A673 (cell line): ENCODE measurements at regions not wholly inside any gene's neighbourhood (a gene's known extent, or its start where the extent isn't known, plus 50 kb on each side); places are given as distances from the start of the nearest gene placed in this dataset.

Source experiments
- BruUV-seq: library from RNA; stranded (reverse); fragments of 400-500 nt; replicated peaks from 2 replicates; lab custom pipeline; 2021; lab: Mats Ljungman, UMichigan
- CTCF ChIA-PET: fragments of 300-600 bp; sonication (Branson Sonifier 250); formaldehyde crosslinking; loops from one replicate; lab custom pipeline; 2022; ENCODE audit warnings: antibody characterized with exemption; lab: Charles Lee
- POLR2A ChIA-PET: fragments of 300-600 bp; sonication (Branson Sonifier 250); formaldehyde crosslinking; loops from one replicate; lab custom pipeline; 2022; ENCODE audit warnings: antibody characterized with exemption; ENCODE audit not compliant: low non-redundant PET; lab: Charles Lee
- DNase-seq: peaks from one replicate; pipeline ENCODE4 v3.0.0-alpha.2; 2015; ENCODE audit warnings: low spot score
- H3K27ac ChIP-seq: fragments of 200-600 bp; sonication (generic); 2 replicates; pipeline ENCODE4 v1.5.1; 2016; ENCODE audit warnings: mixed run types, low read depth, mild to moderate bottlenecking, mixed read lengths, antibody characterized with exemption, low read length; ENCODE audit not compliant: poor library complexity, severe bottlenecking
- H3K27me3 ChIP-seq: fragments of 200-600 bp; sonication (generic); replicated peaks from 2 replicates; pipeline ENCODE4 v1.6.1; 2017; ENCODE audit warnings: mixed run types, low read depth, mild to moderate bottlenecking, mixed read lengths, antibody characterized with exemption, low read length; ENCODE audit not compliant: insufficient read depth, poor library complexity
- H3K36me3 ChIP-seq: fragments of 200-600 bp; sonication (generic); 2 replicates; pipeline ENCODE4 v1.6.1; 2016; ENCODE audit warnings: mixed run types, mild to moderate bottlenecking, mixed read lengths, antibody characterized with exemption, low read length; ENCODE audit not compliant: insufficient read depth, poor library complexity, severe bottlenecking
- H3K4me1 ChIP-seq: fragments of 200-600 bp; sonication (generic); 2 replicates; pipeline ENCODE4 v1.6.1; 2017; ENCODE audit warnings: mixed run types, mild to moderate bottlenecking, mixed read lengths, antibody characterized with exemption, low read length; ENCODE audit not compliant: insufficient read depth, poor library complexity, severe bottlenecking
- H3K4me3 ChIP-seq: fragments of 200-600 bp; sonication (generic); 2 replicates; pipeline ENCODE4 v1.5.1; 2016; ENCODE audit warnings: low read depth, mixed run types, mild to moderate bottlenecking, mixed read lengths, low read length; ENCODE audit not compliant: poor library complexity, severe bottlenecking
- H3K9me3 ChIP-seq: fragments of 200-600 bp; sonication (generic); 2 replicates; pipeline ENCODE4 v1.6.1; 2016; ENCODE audit warnings: mixed run types, low read depth, mild to moderate bottlenecking, mixed read lengths, antibody characterized with exemption, low read length; ENCODE audit not compliant: poor library complexity, severe bottlenecking
- EZH2 ChIP-seq: fragments of 200-600 bp; sonication (generic); IDR thresholded peaks from 2 replicates; pipeline ENCODE4 v1.6.1; 2017; ENCODE audit warnings: borderline replicate concordance, low read depth, mild to moderate bottlenecking, mixed read lengths, antibody characterized with exemption, low read length; ENCODE audit not compliant: poor library complexity, severe bottlenecking
- intact Hi-C: fragments of 100-400 bp; cut with micrococcal nuclease; formaldehyde crosslinking; loops from one replicate; pipeline ENCODE4 v1.10.0; 2022; ENCODE audit not compliant: unreplicated experiment
- TF ChIP-seq, protein P1 (sequence below): fragments of 300-800, 200-600 bp; sonication (generic); conservative IDR thresholded peaks from 2 replicates; pipeline ENCODE4 v1.5.1; 2017; ENCODE audit warnings: low read depth, mild to moderate bottlenecking, antibody characterized with exemption, low read length, moderate library complexity, mixed read lengths

DNA sequence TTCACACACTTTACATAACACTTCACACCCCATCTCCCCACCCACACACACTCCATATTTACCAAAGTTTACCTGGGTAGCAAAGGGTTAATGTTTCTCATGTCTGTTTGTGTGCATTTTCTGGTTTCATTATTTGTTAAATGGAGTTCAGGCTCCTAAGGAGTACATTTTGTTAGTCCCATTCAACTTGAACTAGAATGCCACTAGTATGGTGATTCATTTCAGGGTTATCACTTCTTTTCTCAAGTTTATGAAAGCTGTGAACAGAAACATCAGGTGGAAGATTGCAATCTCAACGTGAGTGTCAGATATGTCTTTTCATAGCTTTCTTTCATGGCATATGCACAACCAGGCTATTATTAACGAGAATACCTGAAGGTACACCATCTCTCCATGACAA is 1027.5 kb downstream of the GATA3 start:
- no peaks in the 10 kb centered on the region for H3K4me1 ChIP-seq
- TF ChIP-seq, protein P1, sequence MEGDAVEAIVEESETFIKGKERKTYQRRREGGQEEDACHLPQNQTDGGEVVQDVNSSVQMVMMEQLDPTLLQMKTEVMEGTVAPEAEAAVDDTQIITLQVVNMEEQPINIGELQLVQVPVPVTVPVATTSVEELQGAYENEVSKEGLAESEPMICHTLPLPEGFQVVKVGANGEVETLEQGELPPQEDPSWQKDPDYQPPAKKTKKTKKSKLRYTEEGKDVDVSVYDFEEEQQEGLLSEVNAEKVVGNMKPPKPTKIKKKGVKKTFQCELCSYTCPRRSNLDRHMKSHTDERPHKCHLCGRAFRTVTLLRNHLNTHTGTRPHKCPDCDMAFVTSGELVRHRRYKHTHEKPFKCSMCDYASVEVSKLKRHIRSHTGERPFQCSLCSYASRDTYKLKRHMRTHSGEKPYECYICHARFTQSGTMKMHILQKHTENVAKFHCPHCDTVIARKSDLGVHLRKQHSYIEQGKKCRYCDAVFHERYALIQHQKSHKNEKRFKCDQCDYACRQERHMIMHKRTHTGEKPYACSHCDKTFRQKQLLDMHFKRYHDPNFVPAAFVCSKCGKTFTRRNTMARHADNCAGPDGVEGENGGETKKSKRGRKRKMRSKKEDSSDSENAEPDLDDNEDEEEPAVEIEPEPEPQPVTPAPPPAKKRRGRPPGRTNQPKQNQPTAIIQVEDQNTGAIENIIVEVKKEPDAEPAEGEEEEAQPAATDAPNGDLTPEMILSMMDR, result no peak
- TF ChIP-seq EZH2, result no peak
- no TSS peak for BruUV-seq
- H3K4me3 ChIP-seq, result no peak overlapping the region
- no peaks in the 10 kb centered on the region for H3K9me3 ChIP-seq
- no peaks in the 10 kb centered on the region for H3K36me3 ChIP-seq
- no peak overlapping the region for H3K27ac ChIP-seq
- H3K27me3 ChIP-seq, result no peaks in the 10 kb centered on the region
- DNase-seq, result no peak
- ChIA-PET POLR2A (no interaction called here), CTCF (no interaction called here)
- intact Hi-C loops, result no loop called here

DNA sequence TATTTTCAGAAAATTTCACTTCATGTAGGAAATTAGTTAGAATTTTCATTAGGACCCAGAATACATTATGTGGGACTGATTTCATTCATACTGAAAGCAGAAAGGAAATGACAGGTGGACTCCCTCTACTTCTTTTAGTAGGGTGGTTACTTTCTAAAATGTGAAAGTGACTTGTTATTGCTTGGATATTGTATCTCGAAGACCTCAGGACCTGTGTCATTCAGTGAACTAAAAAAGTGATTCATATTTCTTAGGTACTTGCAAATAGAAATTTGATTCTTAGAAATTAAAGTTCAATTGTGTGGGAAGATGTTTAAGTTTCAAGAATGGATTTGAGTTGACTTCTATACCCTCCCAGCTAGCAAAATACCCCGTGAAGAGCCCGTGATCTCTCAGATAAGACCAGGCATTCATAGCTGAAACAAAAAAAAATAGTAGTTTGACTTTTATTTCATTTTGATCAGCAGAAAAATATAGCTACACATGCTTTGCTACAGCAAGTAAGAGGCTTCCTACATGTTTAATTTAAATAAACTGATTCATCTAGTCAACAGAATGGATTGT is 1037.1 kb downstream of the GATA3 start:
- no peak overlapping the region for H3K4me3 ChIP-seq
- H3K4me1 ChIP-seq, result no peaks in the 10 kb centered on the region
- BruUV-seq, result no TSS peak
- intact Hi-C loops, result no loop called here
- no peaks in the 10 kb centered on the region for H3K9me3 ChIP-seq
- no peak for DNase-seq
- ChIA-PET POLR2A (no interaction called here), CTCF (no interaction called here)
- H3K36me3 ChIP-seq, result no peaks in the 10 kb centered on the region
- H3K27me3 ChIP-seq, result no peaks in the 10 kb centered on the region
- no peak overlapping the region for H3K27ac ChIP-seq
- TF ChIP-seq EZH2, result no peak
- TF ChIP-seq, protein P1, result no peak

DNA sequence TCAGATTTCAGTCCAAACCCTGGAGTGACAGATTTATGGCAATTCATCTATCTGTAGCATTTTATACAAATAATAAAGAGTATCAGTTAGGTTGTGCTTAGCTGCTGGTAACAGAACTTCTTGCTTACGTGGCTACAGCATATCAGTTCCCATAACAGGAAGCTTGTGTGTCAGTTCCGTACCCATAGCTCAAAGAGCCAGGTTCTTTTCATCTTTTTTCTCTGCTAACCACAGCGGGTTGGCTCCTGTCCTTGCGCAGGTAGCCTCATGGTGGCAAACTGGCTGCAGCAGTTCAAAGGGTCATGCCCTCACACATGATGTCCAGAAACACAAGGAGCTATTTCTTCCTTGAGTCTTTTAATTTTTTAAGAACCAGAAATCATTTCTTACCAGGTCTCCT is 1041.8 kb downstream of the GATA3 start:
- Histone ChIP-seq H3K9me3 (no peaks in the 10 kb centered on the region), H3K36me3 (no peaks in the 10 kb centered on the region), H3K4me1 (no peaks in the 10 kb centered on the region), H3K27ac (no peak overlapping the region), H3K4me3 (no peak overlapping the region), H3K27me3 (no peaks in the 10 kb centered on the region)
- TF ChIP-seq, protein P1, result no peak
- TF ChIP-seq EZH2, result no peak
- intact Hi-C loops, result no loop called here
- POLR2A ChIA-PET, result interaction anchor here (0.7 kb wide), 1 partner anchor 203 kb away, joined by 3 read pairs; no protein-coding TSS in a partner anchor
- DNase-seq, result no peak
- BruUV-seq, result no TSS peak
- CTCF ChIA-PET, result no interaction called here
